ENCODE measurements at regions not wholly inside any gene's neighbourhood (a gene's known extent, or its start where the extent isn't known, plus 50 kb on each side); places are given as distances from the start of the nearest gene placed in this dataset.

DNA sequence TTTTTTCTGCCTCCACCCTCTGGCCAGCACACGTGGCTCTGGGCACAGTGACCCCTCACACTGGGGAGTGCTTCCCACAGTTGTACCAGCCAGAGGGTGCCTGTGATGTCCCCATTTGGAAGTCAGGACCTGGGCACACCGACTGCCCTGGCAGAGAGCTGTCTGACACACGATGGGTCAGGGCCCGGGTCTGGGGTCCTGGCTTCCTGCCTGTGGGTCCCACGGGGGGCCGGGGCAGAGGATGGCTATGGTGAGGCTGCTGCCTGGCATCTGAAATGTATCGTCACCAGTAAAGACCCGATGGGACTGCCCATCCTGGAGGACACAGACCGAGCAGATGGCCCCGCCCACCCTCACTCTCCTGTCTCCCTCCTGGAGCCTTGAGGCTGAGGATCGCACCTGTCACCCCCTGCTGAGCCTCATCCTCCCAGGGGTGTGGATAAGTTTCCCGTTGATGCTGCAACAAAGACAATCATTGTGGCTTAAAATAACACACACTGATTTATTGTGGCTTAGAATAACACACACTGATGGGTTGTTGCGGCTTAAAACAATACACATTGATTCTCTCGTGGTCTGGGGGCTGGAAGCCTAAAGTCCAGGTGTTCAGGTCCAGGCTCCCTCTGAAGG, 88.8 kb upstream of the TTC34 start:
- no peak for DNase-seq

DNA sequence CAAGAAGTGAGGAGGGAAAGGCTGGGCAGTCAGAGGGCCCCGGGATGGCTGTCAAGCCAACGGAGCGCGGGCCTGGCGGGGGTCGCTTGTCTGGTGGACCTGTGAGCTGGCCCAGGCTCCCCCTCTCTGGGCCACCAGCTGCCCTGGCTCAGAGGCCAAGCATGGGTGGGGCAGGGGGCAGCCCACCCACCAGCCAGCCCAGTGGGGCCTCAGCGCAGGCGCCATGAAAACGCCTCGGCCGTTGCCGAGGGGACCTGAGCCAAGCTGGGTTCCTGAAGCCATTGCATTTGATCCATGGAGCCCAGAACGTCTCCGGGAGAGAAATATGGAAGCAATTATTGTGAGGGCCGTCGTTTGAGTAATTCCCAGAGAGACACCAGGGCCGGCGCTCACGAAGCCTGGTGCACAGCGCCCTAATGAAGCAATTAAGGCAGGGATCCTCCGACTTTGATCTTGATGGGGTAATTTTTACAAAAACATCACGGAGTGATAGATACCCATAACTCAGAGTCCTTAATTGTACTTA, 90.5 kb upstream of the TTC34 start:
- no peak for DNase-seq

DNA sequence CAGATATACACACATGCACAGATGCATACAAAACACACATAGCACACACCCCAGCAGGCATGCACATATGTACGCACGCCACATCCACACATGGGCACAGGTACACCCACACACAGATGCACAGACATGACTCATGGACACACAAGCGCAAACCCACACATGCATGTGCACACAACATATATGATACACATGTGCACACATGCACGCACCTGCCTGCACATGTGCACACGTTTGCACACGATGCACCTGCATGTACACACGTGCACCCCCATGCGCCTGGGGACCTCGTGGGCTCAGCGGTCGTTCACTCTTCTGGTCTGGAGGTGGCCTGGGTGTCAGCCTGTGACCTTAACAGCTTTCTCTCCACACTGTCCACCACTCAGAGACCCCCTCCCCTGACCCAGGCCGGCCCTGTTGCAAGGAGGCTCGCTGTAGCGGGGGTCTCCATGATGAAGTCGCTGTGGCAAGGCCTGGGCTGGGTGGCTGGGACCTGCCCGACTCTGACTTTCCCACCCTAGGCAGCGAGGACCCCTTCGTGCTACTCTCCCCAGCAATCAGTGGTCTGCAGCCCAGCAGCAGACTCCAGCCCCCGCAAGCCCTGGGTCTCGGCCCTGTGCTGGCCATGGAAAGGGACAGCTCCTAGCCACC, 92.1 kb upstream of the TTC34 start:
- no peak for DNase-seq

DNA sequence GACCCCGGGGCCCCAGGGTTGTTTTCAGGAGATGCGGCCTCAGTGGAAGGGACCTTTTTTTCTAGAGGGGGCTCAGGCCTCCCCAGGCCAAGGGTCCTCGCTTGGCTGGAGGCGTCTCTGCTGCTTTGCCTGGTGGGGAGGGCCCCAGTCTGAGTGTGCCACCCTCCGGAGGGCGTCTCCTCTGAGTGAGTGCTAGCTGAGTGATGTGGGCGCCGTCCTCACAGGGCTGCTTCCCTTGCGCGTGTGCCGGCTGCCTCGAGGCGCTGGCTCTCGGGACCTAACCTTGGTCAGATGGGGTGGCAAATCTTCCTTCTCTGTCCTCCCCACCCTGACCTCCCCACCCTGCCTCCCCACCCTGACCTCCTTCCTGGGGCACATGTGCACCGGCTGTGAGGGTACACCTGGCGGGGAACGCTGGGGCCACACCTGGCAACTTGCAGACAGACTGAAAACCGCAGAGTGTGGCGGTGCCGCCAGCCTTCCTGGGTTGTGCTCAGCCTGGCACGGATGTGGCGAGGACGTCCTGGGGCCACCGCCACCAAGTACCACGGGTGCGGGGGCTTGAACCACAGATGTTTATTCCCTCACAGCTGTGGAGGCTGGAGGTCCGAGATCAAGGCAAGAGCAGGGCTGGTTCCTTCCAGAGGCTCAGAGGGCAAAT, 93.0 kb upstream of the TTC34 start:
- no peak for DNase-seq

DNA sequence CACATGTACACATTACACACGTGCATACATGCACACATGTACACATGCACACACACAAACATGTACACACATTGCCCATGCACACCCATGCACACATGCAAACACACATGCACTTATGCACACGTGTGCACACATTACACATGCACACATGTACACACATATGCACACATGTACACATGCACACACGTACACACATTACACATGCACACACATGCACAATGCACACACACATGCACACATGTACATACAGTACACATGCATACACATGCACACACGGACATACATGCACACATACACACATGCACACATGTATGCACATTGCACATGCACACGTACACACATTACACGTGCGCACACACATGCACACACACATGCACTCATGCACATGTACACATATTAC, 95.3 kb upstream of the TTC34 start:
- DNase-seq = no peak

DNA sequence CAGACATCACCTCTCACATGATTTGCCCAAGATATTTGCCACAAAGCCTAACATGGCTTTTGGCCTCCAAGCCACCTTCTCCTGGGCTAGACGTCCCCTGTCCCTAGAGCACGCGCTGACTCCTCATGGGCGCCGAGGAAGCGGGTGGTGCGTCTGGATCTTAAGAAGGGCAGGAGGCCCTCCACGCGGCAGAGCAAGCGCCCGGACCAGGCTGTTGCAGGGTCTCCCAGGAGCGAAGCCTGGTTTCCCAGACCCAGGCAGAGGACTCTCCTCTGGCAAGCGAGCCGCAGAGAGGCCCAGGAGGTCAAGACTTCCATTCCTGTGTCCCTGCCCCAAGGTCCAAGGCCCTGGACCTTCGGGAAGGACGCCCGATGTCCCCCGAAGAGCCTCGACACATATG, 101.7 kb upstream of the TTC34 start:
- DNase-seq = no peak

DNA sequence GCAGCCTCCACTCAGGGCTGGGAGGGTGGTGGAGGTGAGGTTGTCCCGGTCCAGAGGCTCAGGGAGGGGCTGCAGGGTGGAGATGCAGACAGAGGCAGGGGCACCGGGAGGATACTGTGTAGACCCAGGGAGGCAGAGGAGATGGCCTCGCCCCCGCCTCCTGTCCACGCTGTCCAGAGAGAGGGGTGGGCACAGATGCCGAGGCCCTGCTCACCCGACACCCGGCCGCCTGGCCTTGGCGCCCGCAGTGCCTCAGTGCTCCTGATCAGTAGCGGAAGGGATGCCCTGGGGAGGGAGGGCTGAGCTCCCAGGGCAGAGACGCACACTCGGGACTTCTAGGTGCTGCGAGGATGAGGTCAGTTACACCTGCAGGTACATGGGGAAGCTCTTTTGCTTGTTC, 102.7 kb upstream of the TTC34 start:
- no peak for DNase-seq

DNA sequence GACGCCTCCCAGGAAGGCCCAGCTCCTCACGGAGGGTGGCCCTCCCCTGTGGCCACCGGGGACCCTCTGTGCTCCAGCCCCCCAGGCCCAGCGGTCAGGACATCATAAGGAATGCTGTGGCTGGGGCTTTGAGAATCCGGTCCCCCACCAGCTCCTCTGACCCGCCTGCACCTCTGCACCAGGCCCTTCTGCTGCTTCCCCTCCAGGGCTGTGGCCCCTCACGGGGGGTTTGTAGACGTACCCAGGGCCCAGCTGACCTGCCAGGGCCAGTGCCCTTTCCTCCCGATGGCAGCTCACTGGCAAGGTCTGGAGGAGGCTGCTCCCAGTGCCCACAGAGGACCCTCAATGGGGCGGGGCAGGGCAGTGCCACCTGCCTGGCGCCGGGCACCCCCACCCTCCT, 103.9 kb upstream of the TTC34 start:
- DNase-seq = no peak

DNA sequence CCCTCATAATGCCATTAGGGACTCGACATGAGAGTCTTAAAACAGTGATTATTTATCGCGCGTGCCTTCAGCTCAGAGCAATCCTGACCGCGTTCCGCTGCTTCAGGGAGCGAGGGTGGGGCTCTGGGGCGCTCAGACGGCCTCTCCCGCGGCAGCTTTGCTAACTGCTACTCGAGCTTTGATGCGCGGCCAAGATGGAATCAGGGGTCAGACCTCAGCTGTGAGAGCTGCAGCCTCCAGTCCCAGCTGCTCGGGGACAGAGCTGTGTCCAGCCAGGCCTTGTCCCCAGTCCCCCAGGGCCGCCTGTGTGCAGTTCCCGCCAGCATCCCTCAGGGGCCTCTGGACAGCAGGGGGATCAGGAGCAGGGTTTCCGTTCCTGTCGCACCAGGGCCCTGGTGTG, 104.6 kb upstream of the TTC34 start:
- no peak for DNase-seq

DNA sequence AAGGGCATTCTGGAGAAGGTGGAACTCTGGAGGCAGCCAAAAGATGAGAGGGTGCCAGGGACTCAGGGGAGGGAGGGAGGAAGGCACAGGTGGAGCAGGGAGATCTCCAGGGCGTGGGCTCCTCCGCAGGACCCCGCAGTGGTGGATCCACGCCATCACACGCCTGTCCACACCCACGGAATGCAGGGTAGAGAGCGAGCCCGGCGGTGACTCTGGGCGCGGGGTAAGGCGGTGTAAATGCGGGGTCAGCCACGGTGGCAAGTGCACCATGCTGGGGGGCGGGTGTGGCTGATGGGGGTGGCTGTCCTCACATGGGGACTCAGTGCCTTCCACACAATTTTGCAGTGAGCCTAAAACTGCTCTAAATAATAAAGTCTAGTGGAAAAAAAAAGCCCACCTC, 105.1 kb upstream of the TTC34 start:
- DNase-seq = no peak

DNA sequence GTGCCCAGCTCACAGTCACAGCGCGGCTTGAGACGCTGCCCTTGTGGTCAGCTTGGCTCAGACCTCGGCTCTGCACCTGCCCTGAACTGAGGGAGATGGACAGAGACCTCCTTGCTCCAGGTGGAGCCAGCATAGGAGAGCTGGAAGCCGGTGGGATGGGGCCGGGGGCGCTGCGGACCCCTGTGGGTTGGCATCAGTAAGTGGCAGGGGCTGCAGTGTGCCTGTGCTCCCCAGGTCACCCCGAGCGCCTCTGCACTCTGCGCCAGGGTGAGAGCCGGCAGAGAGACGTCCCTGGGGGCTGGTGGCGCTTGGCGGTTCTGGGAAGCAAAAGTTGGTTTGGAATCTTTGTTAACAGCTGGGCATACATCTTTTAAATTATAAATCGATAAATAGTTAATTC, 105.6 kb upstream of the TTC34 start:
- DNase-seq = no peak

DNA sequence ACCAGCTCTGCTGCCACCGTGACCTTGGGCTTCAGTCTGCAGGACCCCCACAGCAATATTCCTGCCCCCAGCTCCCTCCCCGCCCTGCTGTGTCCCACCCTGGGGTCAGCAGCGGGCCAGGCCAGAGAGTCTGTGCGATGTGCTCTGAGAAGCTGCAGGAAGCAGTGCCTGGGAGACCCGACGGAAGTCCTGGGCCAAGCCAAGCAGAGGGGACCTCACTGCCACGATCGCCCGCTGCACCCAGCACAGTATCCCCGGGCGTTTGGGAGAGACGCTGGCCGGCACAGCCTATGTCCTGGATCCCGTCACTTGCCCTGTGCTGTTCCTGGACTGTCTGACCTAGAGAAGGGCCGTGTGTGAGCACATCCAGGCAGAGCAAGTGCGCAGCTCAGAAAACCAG, 106.6 kb upstream of the TTC34 start:
- DNase-seq = no peak

DNA sequence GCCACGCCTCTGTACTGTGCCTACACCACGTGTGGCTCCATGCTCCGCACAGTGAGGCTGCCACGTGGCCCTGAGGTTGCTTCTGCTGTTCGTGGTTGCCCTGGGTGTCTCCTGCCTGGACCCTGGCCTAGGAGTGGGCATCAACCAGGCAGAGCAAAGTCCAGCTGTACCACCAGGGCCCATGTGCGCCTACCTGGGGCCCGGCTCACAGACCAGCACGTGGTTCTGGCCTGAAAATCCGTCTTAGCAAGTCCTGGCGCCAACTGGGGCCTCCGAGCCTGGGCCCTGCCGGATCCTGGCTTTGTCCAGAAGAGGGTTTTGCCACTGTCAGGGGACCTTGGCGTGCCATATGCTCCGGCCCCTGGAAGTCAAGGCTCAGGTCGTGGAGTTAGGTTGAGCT, 107.1 kb upstream of the TTC34 start:
- DNase-seq = no peak

DNA sequence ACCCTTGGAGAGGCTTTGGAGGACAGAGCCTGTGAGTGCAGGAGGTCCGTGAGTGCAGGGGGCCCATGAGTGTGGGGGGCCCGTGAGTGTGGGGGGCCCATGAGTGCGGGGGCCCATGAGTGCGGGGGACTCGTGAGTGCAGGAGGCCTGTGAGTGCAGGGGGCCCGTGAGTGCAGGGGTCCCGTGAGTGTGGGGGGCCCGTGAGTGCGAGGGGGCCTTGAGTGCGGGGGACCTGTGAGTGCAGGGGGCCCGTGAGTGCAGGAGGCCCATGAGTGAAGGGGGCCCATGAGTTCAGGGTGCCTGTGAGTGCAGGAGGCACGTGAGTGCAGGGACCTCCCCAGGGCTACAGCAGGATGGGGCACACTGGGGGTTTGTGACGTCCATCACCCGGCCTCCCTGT, 108.3 kb upstream of the TTC34 start:
- no peak for DNase-seq

DNA sequence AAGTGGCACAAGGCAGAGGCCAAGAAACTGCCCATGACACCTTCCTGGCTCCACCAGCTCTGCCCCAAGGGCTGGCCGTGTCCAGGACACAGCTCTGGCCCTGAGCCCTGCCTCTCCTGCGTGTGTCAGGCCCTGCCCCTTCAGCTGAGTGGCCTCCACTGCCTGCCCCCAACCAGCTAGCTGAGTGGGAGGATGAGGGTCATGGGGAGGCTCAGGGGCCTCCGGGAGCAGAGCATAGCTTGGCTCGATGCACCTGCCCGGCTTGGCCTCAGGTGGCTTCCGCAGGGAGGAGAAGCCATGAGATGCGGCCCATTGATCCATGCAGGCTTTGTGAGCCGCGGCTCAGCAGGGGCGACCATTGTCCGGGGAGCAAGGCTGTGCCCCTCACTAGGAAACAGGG, 108.7 kb upstream of the TTC34 start:
- DNase-seq = no peak

DNA sequence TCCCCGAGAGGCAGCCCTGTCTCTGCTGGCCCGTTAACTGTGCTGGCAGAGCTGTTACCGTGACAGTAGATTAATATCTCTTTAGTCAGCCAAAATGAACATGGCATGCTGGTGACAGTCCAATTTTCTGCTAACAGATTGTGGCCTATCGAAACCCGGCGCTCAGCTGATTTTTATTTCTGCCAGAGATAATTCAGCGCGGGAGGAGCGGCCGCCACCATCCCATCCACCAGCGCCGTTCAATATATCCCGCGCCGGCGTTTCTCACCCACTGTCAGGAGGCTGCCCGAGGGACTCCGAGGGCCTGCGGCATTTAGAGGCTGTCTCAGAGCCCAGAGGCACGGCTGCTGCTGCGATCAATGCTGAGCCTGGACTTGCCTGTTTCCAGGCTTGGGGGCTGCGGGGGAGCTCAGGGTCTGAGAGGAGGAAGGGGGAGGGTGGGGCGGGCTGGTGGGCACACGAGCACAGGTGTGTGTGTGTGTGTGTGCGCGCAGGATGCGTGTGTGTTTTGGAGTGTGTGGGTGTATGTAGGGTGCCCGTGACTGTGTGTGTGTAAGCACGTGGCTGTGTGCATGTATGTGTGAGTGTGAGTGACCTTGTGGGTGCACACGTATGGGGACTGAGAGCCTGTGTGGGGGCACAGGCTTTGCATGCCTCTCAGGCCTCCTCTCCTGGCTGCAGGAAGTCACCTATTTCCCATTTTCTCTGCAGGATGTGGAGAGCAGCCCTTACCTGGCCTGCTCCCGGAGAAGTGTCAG, 109.7 kb upstream of the ACTRT2 start:
- DNase-seq = no peak

DNA sequence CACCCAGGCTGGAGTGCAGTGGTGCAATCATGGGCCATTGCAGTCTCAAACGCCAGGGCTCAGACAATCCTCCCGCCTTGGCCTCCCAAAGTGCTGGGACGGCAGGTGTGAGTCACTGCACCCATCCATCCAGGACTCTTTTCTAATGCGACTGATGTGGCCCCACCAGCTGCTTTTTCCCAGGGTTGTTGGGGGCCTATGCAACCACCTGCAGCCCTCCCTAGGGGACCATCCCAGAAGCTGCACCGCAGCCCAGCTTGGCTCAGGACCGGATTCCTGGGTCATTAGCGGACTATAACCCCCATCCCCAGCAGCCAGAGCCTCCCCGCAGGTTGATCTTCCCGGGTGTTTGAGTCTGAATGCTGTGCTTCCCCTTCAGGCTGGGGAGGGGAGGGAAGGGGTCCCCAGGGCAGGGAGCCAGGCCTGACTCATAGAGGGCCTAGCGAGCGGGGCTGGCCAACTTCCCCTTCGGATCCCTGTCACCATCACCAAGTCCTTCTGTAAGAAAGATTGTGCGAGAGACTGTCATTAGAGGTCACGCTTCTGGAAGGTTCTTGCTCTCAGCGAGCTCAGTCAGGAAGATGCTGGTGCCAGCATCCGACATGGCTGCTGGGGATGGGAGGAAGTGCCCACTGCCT, 108.7 kb upstream of the ACTRT2 start:
- DNase-seq = no peak

DNA sequence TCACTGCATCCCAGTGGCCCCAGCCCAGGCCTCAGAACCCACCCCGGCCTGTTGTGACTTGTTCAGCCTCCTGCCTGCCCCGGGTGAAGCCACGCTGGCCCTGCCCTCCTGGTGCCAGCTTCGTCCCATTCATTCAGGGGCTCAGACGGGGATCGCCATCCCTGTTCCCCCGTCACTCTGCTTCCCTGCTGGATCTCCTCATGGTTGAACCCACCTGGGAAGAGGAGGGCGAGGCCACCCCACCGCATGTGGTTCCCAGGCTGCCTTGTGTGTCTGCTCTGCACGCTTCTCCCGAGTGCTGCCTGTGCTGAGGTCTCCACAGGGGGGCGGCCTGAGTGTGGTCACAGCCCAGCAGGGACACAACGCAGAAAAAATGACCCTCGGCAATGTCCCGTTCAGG, 108.2 kb upstream of the ACTRT2 start:
- no peak for DNase-seq

DNA sequence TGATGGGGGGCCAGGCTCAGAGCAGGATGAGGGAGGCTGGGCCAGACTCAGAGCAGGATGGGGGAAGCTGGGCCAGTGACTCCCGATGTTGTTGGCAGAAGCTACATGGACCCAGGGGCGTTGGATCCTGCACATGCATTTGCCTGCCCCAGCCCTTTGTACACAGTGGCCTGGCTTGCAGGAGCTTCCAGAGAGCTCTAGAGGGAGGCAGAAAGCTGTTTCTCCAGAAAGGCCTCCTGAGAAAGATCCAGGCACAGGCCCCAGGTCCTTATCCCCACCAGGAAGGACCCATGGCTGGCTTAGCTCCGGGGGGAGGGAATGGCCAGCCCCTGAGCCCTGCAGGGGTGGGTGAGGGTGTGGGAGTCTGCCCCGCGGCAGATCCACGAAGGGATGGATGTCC, 106.6 kb upstream of the ACTRT2 start:
- no peak for DNase-seq

DNA sequence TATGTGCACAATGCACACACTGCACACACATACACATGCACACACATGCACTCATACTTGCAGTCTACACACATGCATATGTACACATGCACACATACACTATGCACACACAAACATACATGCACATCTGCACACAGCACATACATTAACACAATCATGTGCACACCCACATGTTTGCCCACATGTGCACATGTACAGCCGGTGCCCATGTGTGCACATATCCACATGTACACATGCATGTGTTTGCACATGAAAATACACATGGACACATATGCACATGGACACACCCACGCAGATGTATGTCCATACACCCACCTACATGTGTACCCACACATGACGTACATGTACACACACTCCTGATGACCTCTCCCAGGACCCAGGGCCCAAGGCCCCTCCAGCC, 105.1 kb upstream of the ACTRT2 start:
- no peak for DNase-seq

DNA sequence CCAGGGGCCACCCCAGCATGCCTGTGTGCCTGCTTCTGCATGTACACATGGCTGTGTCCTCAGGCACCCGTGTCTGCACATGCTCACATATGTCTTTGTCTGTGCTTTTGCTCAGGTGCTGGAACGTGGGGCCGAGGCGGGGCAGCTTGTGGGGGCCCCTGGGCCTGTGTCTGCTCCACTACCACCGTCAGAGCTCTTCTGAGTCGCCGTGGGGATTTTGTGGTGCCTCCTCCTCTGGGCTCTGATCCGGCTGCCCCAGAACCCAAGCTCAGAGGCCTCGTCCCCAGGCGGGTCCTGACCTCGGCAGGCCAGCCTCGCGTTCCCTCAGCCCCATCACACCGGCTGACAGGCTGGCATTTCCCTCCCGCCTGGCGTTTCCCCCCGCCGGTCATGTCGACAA, 104.6 kb upstream of the ACTRT2 start:
- no peak for DNase-seq

DNA sequence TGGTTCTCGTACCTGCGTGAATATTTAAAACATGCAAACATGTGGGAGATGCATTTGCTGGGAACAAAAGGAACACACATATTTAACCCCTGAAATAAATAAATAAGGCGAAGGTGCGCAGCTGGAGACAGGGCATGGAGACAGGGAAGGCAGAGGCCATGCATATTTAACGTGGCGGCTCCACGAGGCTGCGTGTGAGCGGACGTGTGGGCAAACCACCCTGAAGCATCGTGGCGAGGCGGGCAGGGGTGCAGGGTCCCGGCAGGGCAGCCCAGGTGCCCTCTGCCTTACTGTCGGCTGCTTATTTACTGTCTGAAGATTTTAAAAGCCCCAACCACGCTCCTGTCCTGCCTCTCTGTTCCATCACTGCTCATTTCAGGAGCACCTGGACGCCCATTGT, 104.0 kb upstream of the ACTRT2 start:
- DNase-seq = no peak

DNA sequence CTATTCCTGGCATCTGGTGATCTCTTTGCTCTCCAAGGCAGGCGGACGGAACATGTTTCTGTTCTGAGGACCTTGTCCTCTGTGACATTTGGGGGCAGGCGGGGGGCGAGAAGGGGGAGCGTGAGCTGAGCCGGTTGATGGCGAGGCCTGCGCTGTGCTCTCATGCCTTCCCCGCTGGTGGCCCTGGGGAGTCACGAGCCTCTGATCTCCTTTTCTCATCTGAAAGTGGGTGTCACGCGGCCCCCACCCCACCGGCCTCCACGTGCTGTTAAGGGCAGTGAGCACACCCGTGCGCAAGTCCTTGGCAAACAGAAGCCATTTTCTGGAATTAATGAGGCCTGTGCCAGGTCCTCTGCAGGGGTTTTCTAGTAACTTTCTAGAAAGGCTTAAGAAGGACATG, 102.8 kb upstream of the ACTRT2 start:
- no peak for DNase-seq
